ENCODE measurements at regions not wholly inside any gene's neighbourhood (a gene's known extent, or its start where the extent isn't known, plus 50 kb on each side); places are given as distances from the start of the nearest gene placed in this dataset.

DNA sequence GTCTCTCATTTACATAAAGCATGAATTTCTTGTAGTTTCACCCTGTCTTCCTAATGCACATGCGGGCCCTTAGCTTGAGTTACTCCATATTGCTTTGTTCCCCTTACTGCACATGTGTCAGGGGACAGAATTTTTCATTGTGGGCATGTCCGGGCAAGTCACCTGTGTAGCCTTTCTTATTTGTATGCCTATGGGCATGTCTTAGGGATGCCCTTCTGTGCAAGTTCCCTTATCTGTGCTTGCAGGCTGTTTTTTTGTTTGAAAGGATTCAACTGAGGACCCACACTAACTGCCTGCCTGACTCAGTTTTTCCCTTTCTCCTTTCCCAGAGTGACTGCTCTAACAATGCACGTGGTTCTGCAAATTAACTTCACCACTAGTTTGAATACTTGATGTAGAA is 161.7 kb downstream of the YTHDC2 start:
- Mint-ChIP-seq H3K9me3 (peaks cover 19 to 20% of the 10 kb centered on the region in 2 experiments), H3K27me3 (ENCODE audit: low read depth) (no peaks in the 10 kb centered on the region), H3K27ac (no peak overlapping the region), H3K4me1 (peaks cover 18 to 21% of the 10 kb centered on the region in 2 experiments), H3K4me3 (no peak overlapping the region), H3K36me3 (ENCODE audit: insufficient read depth in 1 of 3, low read depth in 3 of 3) (peaks cover 6 to 25% (median 20%) of the 10 kb centered on the region in 3 experiments)
- H4K91ac ChIP-seq (ENCODE audit: insufficient read length, low read depth, low read length) = no peak overlapping the region
- no peak for TF ChIP-seq CTCF (conservative IDR thresholded peaks at IDR 0.05)
- no peak overlapping the region for H3T11ph ChIP-seq (ENCODE audit: low read length)
- H2BK20ac ChIP-seq (ENCODE audit: low read depth, low read length, poor library complexity, severe bottlenecking) = no peak overlapping the region
- no peak overlapping the region for H2BK120ac ChIP-seq (ENCODE audit: low read depth, low read length, poor library complexity, severe bottlenecking)
- WGBS (ENCODE audit: extremely low coverage, insufficient read length, low lambda C conversion rate) = no CpG with 5 or more reads among the region's 3 CpGs
- no peaks in the 10 kb centered on the region for H3K79me2 ChIP-seq (ENCODE audit: insufficient read depth, low read length)
- DNase-seq = no peak
- H3K14ac ChIP-seq (ENCODE audit: insufficient read depth, low read length) = no peak overlapping the region
- H3K27ac ChIP-seq (ENCODE audit: insufficient read length, low read depth, low read length) = no peak overlapping the region
- no peak overlapping the region for H3K4me2 ChIP-seq (ENCODE audit: insufficient read depth, insufficient read length, low read length)
- H2BK12ac ChIP-seq (ENCODE audit: insufficient read length, low read depth, low read length) = no peak overlapping the region
- no peak overlapping the region for H3K23ac ChIP-seq (ENCODE audit: insufficient read length, low read depth, low read length)
- H3K4me1 ChIP-seq (ENCODE audit: insufficient read depth, low read length) = no peaks in the 10 kb centered on the region
- no peaks in the 10 kb centered on the region for H3K27me3 ChIP-seq (ENCODE audit: insufficient read depth, low read length)
- H4K5ac ChIP-seq (ENCODE audit: insufficient read length, low read depth, low read length) = no peak overlapping the region
- no peak overlapping the region for H2BK15ac ChIP-seq (ENCODE audit: low read depth, low read length)
- H3K9ac ChIP-seq (ENCODE audit: extremely low read depth, insufficient read length, low read length) = no peak overlapping the region
- peaks cover 12% of the 10 kb centered on the region for H3K9me3 ChIP-seq (ENCODE audit: control insufficient read depth, low read depth, low read length)
- no peaks in the 10 kb centered on the region for H3K79me1 ChIP-seq (ENCODE audit: insufficient read depth, low read depth, low read length, poor library complexity, severe bottlenecking)
- no peak overlapping the region for H3K4ac ChIP-seq (ENCODE audit: low read depth, low read length)
- H3K18ac ChIP-seq (ENCODE audit: insufficient read length, low read depth, low read length) = no peak overlapping the region
- no peak overlapping the region for H2BK5ac ChIP-seq (ENCODE audit: insufficient read length, low read length)
- H3K23me2 ChIP-seq (ENCODE audit: insufficient read length, low read depth, low read length, poor library complexity, severe bottlenecking) = no peaks in the 10 kb centered on the region
- no peak overlapping the region for H2AK5ac ChIP-seq (ENCODE audit: insufficient read length, low read length)
- H4K20me1 ChIP-seq (ENCODE audit: control insufficient read depth, insufficient read depth, insufficient read length) = no peaks in the 10 kb centered on the region
- no peak overlapping the region for H4K8ac ChIP-seq (replicated peaks; ENCODE audit: insufficient read length, low read depth, low read length)
- H3K56ac ChIP-seq (ENCODE audit: insufficient read length, low read depth, low read length) = no peak overlapping the region
- no peak overlapping the region for H2AFZ ChIP-seq (ENCODE audit: low read length)
